ENCODE measurements at regions not wholly inside any gene's neighbourhood (a gene's known extent, or its start where the extent isn't known, plus 50 kb on each side); places are given as distances from the start of the nearest gene placed in this dataset.

- H3K4me3 ChIP-seq (replicated peaks in 1 of 2; ENCODE audit: low read depth in 1 of 2, low read length in 2 of 2) = no peak overlapping the region
- no peak overlapping the region for H3K9ac ChIP-seq (ENCODE audit: low read length)
- BruUV-seq (replicated peaks) = no TSS peak
- no peaks in the 10 kb centered on the region for H3K79me2 ChIP-seq (ENCODE audit: insufficient read depth, low read length)
- H3K9me2 ChIP-seq (ENCODE audit: insufficient read depth) = no peaks in the 10 kb centered on the region
- ChIA-PET CTCF (no interaction called here), RAD21 (ENCODE audit: low non-redundant PET in 1 of 2, low total read pairs in 2 of 2, uncharacterized antibody in 2 of 2, unreplicated experiment in 2 of 2) (no interaction called here), POLR2A (interaction anchor here (0.5 kb wide), 1 partner anchor 10 kb away, joined by 4 read pairs; no protein-coding TSS in a partner anchor)
- no peaks in the 10 kb centered on the region for H3K36me3 ChIP-seq (ENCODE audit: control insufficient read depth in 1 of 2, insufficient read depth in 2 of 2, low read length in 2 of 2)
- 0 out of 2 replicates have a peak, but pooled peaks cover 3% of the 10 kb centered on the region for H3K27me3 ChIP-seq (ENCODE audit: insufficient read depth, low read length)
- TF ChIP-seq EGR1 (IDR thresholded peaks at IDR 0.05; ENCODE audit: low read depth) = no peak
- no peak overlapping the region for H2AFZ ChIP-seq (ENCODE audit: low read depth, low read length, poor library complexity, severe bottlenecking)
- no peak overlapping the region for H3K27ac ChIP-seq (ENCODE audit: low read depth, low read length)
- H3K9me3 ChIP-seq (ENCODE audit: control insufficient read depth in 1 of 2, insufficient read depth in 1 of 2, low read depth in 1 of 2, low read length in 2 of 2) = no peaks in the 10 kb centered on the region
- intact Hi-C loops (cut with micrococcal nuclease) = no loop called here
- ATAC-seq (no peak), DNase-seq (ENCODE audit: low read depth, low spot score) (no peak)
- no peaks in the 10 kb centered on the region for H4K20me1 ChIP-seq (ENCODE audit: insufficient read depth)
- H3K4me2 ChIP-seq (ENCODE audit: low read length) = no peak overlapping the region
- H3K4me1 ChIP-seq (ENCODE audit: control insufficient read depth in 1 of 2, insufficient read depth in 2 of 2, low read length in 2 of 2) = no peaks in the 10 kb centered on the region
Measured at GRCh38 chr12:115072712-115073111, 388.7 kb upstream of the TBX3 start.

GRCh38 chr12:115070313-115070712, 386.3 kb upstream of the TBX3 start:
- Histone ChIP-seq H3K4me3 (replicated peaks in 1 of 2; ENCODE audit: low read depth in 1 of 2, low read length in 2 of 2) (no peak overlapping the region), H3K27ac (ENCODE audit: low read depth, low read length) (no peak overlapping the region), H3K9ac (ENCODE audit: low read length) (no peak overlapping the region), H3K79me2 (ENCODE audit: insufficient read depth, low read length) (no peaks in the 10 kb centered on the region), H3K4me1 (ENCODE audit: control insufficient read depth in 1 of 2, insufficient read depth in 2 of 2, low read length in 2 of 2) (no peaks in the 10 kb centered on the region), H3K9me3 (ENCODE audit: control insufficient read depth in 1 of 2, insufficient read depth in 1 of 2, low read depth in 1 of 2, low read length in 2 of 2) (no peaks in the 10 kb centered on the region), H3K36me3 (ENCODE audit: control insufficient read depth in 1 of 2, insufficient read depth in 2 of 2, low read length in 2 of 2) (no peaks in the 10 kb centered on the region), H3K9me2 (ENCODE audit: insufficient read depth) (no peaks in the 10 kb centered on the region), H2AFZ (ENCODE audit: low read depth, low read length, poor library complexity, severe bottlenecking) (no peak overlapping the region), H3K4me2 (ENCODE audit: low read length) (no peak overlapping the region), H3K27me3 (ENCODE audit: insufficient read depth, low read length) (0 out of 2 replicates have a peak, but pooled peaks cover 3% of the 10 kb centered on the region), H4K20me1 (ENCODE audit: insufficient read depth) (no peaks in the 10 kb centered on the region)
- no peak for TF ChIP-seq ZBTB33 (IDR thresholded peaks at IDR 0.05; ENCODE audit: extremely low read depth, insufficient replicate concordance, low read length)
- no peak for TF ChIP-seq JUND (IDR thresholded peaks at IDR 0.05)
- no peak for TF ChIP-seq POLR2AphosphoS5 (IDR thresholded peaks at IDR 0.05; ENCODE audit: low read depth, low read length)
- no peak for TF ChIP-seq ZNF274 (IDR thresholded peaks at IDR 0.05; ENCODE audit: low read depth, low read length)
- no peak for TF ChIP-seq EZH2phosphoT487 (IDR thresholded peaks at IDR 0.05; ENCODE audit: borderline replicate concordance)
- TF ChIP-seq SP1 (IDR thresholded peaks at IDR 0.05; ENCODE audit: low read depth) = no peak
- no peak for TF ChIP-seq CBX3 (IDR thresholded peaks at IDR 0.05; ENCODE audit: low read depth)
- no peak for TF ChIP-seq ZFX (IDR thresholded peaks at IDR 0.05)
- no peak for TF ChIP-seq SRF (IDR thresholded peaks at IDR 0.05; ENCODE audit: low read depth)
- TF ChIP-seq EZH2 (IDR thresholded peaks at IDR 0.05) = no peak
- no peak for TF ChIP-seq RAD21 (IDR thresholded peaks at IDR 0.05; ENCODE audit: low read depth)
- ChIA-PET CTCF (no interaction called here), POLR2A (no interaction called here), RAD21 (ENCODE audit: low non-redundant PET in 1 of 2, low total read pairs in 2 of 2, uncharacterized antibody in 2 of 2, unreplicated experiment in 2 of 2) (no interaction called here)
- DNase-seq (ENCODE audit: low read depth, low spot score) = no peak
- intact Hi-C loops (cut with micrococcal nuclease) = no loop called here
- BruUV-seq (replicated peaks) = no TSS peak
- no peak for ATAC-seq

Measured in HCT116 (cell line).